ENCODE measurements at regions not wholly inside any gene's neighbourhood (a gene's known extent, or its start where the extent isn't known, plus 50 kb on each side); places are given as distances from the start of the nearest gene placed in this dataset.

GRCh38 chr5:143738417-143739401 is 73.3 kb upstream of the HMHB1 start:
- no peak for DNase-seq
- no peaks in the 10 kb centered on the region for H3K36me3 ChIP-seq
- H3K4me3 ChIP-seq: no peak overlapping the region
- intact Hi-C loops (cut with DNase I; ENCODE audit: low total_unique reads): no loop called here
- no peaks in the 10 kb centered on the region for H3K27me3 ChIP-seq (replicated peaks in 1 of 7)
- no peaks in the 10 kb centered on the region for H3K9me3 ChIP-seq
- H3K4me1 ChIP-seq: peaks cover 0 to 12% (median 0%) of the 10 kb centered on the region in 6 donors
- TF ChIP-seq POLR2A (IDR thresholded peaks at IDR 0.05) (no peak), CTCF (IDR thresholded peaks at IDR 0.05 in 8 of 11, conservative IDR thresholded peaks at IDR 0.05 in 3 of 11) (no peak), POLR2AphosphoS5 (IDR thresholded peaks at IDR 0.05) (no peak)
- WGBS, 5 donors: 91 to 100% (median 96%) methylated on average over 2 of the region's 2 CpGs
- H3K27ac ChIP-seq: no peak overlapping the region

GRCh38 chr5:143737062-143737461 is 74.9 kb upstream of the HMHB1 start:
- intact Hi-C loops (cut with DNase I; ENCODE audit: low total_unique reads): no loop called here
- Histone ChIP-seq H3K27me3 (replicated peaks in 1 of 7) (no peaks in the 10 kb centered on the region), H3K4me1 (peaks cover 0 to 12% (median 0%) of the 10 kb centered on the region in 6 donors), H3K36me3 (no peaks in the 10 kb centered on the region), H3K9me3 (no peaks in the 10 kb centered on the region), H3K4me3 (no peak overlapping the region), H3K27ac (no peak overlapping the region)
- no peak for TF ChIP-seq POLR2A (IDR thresholded peaks at IDR 0.05)
- no peak for TF ChIP-seq POLR2AphosphoS5 (IDR thresholded peaks at IDR 0.05)
- TF ChIP-seq CTCF (IDR thresholded peaks at IDR 0.05 in 8 of 11, conservative IDR thresholded peaks at IDR 0.05 in 3 of 11): no peak
- 60 to 73% (median 65%) methylated on average over 3 of the region's 3 CpGs for WGBS, 5 donors
- no peak for DNase-seq

GRCh38 chr5:143734456-143734780 is 77.5 kb upstream of the HMHB1 start:
- TF ChIP-seq CTCF (IDR thresholded peaks at IDR 0.05 in 8 of 11, conservative IDR thresholded peaks at IDR 0.05 in 3 of 11) (no peak), POLR2A (IDR thresholded peaks at IDR 0.05) (no peak), POLR2AphosphoS5 (IDR thresholded peaks at IDR 0.05) (no peak)

GRCh38 chr5:143733665-143734455 is 78.1 kb upstream of the HMHB1 start:
- Histone ChIP-seq H3K27ac (no peak overlapping the region), H3K27me3 (replicated peaks in 1 of 7) (no peaks in the 10 kb centered on the region), H3K4me3 (no peak overlapping the region), H3K9me3 (no peaks in the 10 kb centered on the region), H3K36me3 (no peaks in the 10 kb centered on the region), H3K4me1 (no peaks in the 10 kb centered on the region)
- no peak for TF ChIP-seq POLR2AphosphoS5 (IDR thresholded peaks at IDR 0.05)
- TF ChIP-seq CTCF (IDR thresholded peaks at IDR 0.05 in 8 of 11, conservative IDR thresholded peaks at IDR 0.05 in 3 of 11): no peak
- no peak for TF ChIP-seq POLR2A (IDR thresholded peaks at IDR 0.05)
- no peak for DNase-seq
- intact Hi-C loops (cut with DNase I; ENCODE audit: low total_unique reads): no loop called here
- 84 to 98% (median 89%) methylated on average over 6 of the region's 6 CpGs for WGBS, 5 donors

More at GRCh38 chr5:143734456-143734780, 77.5 kb upstream of the HMHB1 start:
- no peak for DNase-seq
- intact Hi-C loops (cut with DNase I; ENCODE audit: low total_unique reads): no loop called here
- no peaks in the 10 kb centered on the region for H3K27me3 ChIP-seq (replicated peaks in 1 of 7)
- H3K4me3 ChIP-seq: no peak overlapping the region
- no peaks in the 10 kb centered on the region for H3K36me3 ChIP-seq
- H3K4me1 ChIP-seq: no peaks in the 10 kb centered on the region
- WGBS, 5 donors: 79 to 95% (median 84%) methylated on average over 3 of the region's 3 CpGs
- H3K27ac ChIP-seq: no peak overlapping the region
- H3K9me3 ChIP-seq: no peaks in the 10 kb centered on the region

Measured in spleen (tissue), 11 donors.